Astrocyte (in vitro differentiated cells and primary cell): ENCODE measurements at regions not wholly inside any gene's neighbourhood (a gene's known extent, or its start where the extent isn't known, plus 50 kb on each side); places are given as distances from the start of the nearest gene placed in this dataset.

Experiments used
- DNase-seq: peaks from one replicate; pipeline ENCODE4 v3.0.0-alpha.2; 2010; ENCODE audit warnings: low read depth
- FAIRE-seq: peaks from 2 replicates; lab custom pipeline; 2011; peaks lifted over from hg19 to GRCh38; lab: Jason Lieb, UNC
- H2AFZ ChIP-seq: 2 replicates; pipeline ENCODE4 v1.6.0; 2012; ENCODE audit warnings: low read depth, low read length, inconsistent platforms
- H3K27ac ChIP-seq: 2 replicates; pipeline ENCODE4 v1.5.1; 2011; ENCODE audit warnings: low read depth, low read length, inconsistent platforms
- H3K27me3 ChIP-seq: 2 replicates; pipeline ENCODE4 v1.6.0; 2011; ENCODE audit warnings: low read length, inconsistent platforms; ENCODE audit not compliant: insufficient read depth
- H3K36me3 ChIP-seq: 2 replicates; pipeline ENCODE4 v1.5.1; 2011; ENCODE audit warnings: low read length, inconsistent platforms; ENCODE audit not compliant: insufficient read depth
- H3K4me1 ChIP-seq: 2 replicates; pipeline ENCODE4 v1.5.1; 2011; ENCODE audit warnings: low read length, inconsistent platforms; ENCODE audit not compliant: insufficient read depth
- H3K4me2 ChIP-seq: 2 replicates; pipeline ENCODE4 v1.6.0; 2012; ENCODE audit warnings: low read length, inconsistent platforms
- H3K4me3 ChIP-seq: 2 replicates; pipeline ENCODE4 v1.5.1; 2011; ENCODE audit warnings: low read depth, mild to moderate bottlenecking, low read length, inconsistent platforms; ENCODE audit not compliant: insufficient read depth
- H3K79me2 ChIP-seq: 2 replicates; pipeline ENCODE4 v1.6.0; 2012; ENCODE audit warnings: mild to moderate bottlenecking, low read length, inconsistent platforms; ENCODE audit not compliant: insufficient read depth
- H3K9ac ChIP-seq: 2 replicates; pipeline ENCODE4 v1.6.0; 2012; ENCODE audit warnings: mild to moderate bottlenecking, low read length, inconsistent platforms
- H3K9me3 ChIP-seq: 2 replicates; pipeline ENCODE4 v1.5.1; 2012; ENCODE audit warnings: low read depth, mild to moderate bottlenecking, low read length, inconsistent platforms; ENCODE audit not compliant: insufficient read depth
- H4K20me1 ChIP-seq: 2 replicates; pipeline ENCODE4 v1.6.0; 2012; ENCODE audit warnings: low read length, inconsistent platforms; ENCODE audit not compliant: insufficient read depth
- H3K27ac Mint-ChIP-seq: one replicate; pipeline ENCODE4 v1.8.0; 2021; ENCODE audit warnings: mild to moderate bottlenecking, mixed read lengths; ENCODE audit not compliant: unreplicated experiment
- H3K27me3 Mint-ChIP-seq: one replicate; pipeline ENCODE4 v1.8.0; 2021; ENCODE audit warnings: low read depth, mixed read lengths; ENCODE audit not compliant: unreplicated experiment
- H3K36me3 Mint-ChIP-seq: one replicate; pipeline ENCODE4 v1.8.0; 2021; ENCODE audit warnings: low read depth, mixed read lengths; ENCODE audit not compliant: unreplicated experiment
- H3K4me1 Mint-ChIP-seq: one replicate; pipeline ENCODE4 v1.8.0; 2021; ENCODE audit warnings: low read depth, mixed read lengths; ENCODE audit not compliant: unreplicated experiment
- H3K4me3 Mint-ChIP-seq: one replicate; pipeline ENCODE4 v1.8.0; 2021; ENCODE audit warnings: mild to moderate bottlenecking, moderate library complexity, mixed read lengths; ENCODE audit not compliant: unreplicated experiment
- H3K9me3 Mint-ChIP-seq: one replicate; pipeline ENCODE4 v1.8.0; 2021; ENCODE audit warnings: mild to moderate bottlenecking, mixed read lengths; ENCODE audit not compliant: unreplicated experiment
- EZH2 ChIP-seq: IDR thresholded peaks from 2 replicates; pipeline ENCODE4 v1.6.1; 2012; ENCODE audit warnings: mild to moderate bottlenecking, low read length, inconsistent platforms; ENCODE audit not compliant: insufficient read depth
- TF ChIP-seq, protein P1 (sequence below): IDR thresholded peaks from 2 replicates; pipeline ENCODE4 v1.5.1; 2011; ENCODE audit warnings: low read depth, mild to moderate bottlenecking, inconsistent platforms, low read length, moderate library complexity; ENCODE audit not compliant: insufficient read depth

DNA sequence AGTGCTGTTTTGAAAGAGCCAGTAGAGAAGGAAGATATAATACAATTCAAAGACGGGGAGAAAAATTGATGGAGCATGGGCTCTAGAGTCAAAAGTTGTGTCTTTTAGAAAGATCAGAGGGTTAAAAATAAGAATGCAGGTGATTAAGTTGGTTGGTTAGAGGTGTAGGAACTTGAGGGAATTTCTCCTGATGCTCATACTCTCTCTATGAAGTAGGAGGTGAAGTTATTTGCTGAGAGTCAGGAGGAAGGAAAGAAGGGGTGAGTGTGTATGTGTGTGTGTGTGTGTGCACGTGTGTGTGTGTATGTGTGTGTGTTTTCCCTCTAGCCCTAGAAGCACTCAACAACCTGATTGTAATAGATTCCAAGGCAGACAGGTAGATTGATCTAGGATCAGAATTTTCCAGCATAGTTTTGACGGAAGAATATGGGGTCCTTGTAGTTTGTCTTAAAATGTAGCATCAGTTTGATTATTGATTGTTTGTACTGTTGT, 88.3 kb upstream of the MACF1 start:
- H3K4me2 ChIP-seq = peak overlapping the region; percentile 76

DNA sequence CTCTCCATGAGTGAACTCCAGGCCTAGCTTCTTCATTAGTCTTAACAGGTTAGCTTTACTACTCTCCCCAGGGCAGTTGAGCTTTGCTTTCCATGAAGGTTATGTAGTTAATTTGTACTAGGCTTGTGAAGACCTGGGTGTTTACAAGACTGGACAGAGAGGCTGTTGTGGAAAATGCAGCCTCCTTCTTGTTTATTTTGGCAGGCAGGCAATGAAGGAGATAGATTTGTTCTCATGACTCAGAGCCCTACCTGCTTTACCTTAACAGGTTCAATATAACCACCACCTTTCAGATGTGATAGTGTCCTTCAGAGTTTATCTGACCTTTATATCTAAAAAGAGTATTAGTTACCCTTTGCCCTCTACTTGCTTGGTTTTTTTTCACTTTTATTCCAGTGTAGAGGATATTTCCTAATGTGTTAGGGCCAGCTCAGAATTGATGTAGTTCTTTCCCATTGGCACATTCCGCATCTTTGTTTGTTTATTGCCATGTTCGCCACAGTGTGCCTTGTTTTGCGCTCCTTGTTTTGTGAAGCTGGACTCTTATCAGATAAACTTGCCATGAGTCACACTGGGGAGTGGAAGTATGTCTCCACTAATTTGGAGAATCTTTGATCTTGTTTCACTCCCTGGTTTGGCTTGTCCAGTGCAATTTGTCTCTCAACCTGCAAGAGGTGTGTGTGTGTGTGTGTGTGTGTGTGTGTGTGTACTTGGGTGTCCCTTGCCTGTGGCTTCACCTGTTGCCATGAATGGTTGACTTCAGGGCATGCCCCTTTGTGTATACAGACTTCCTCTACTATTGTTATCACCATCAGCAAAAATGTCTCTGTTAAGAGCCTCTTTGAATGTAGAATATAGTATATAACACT, 87.4 kb upstream of the MACF1 start:
- H3K4me2 ChIP-seq = peak overlapping the region; percentile 49
- H4K20me1 ChIP-seq = peaks cover 89% of the 10 kb centered on the region
- no peak overlapping the region for H3K27ac ChIP-seq
- H3K27me3 ChIP-seq = no peaks in the 10 kb centered on the region
- H3K4me1 ChIP-seq = peaks cover 26% of the 10 kb centered on the region
- FAIRE-seq (no peak), DNase-seq (peak; percentile 75)
- H3K9ac ChIP-seq = no peak overlapping the region
- H3K79me2 ChIP-seq = peaks cover 99% of the 10 kb centered on the region
- H3K9me3 ChIP-seq = no peaks in the 10 kb centered on the region
- H3K27me3 Mint-ChIP-seq = no peaks in the 10 kb centered on the region
- no peak overlapping the region for H2AFZ ChIP-seq
- H3K9me3 Mint-ChIP-seq = no peaks in the 10 kb centered on the region
- peak overlapping the region; percentile 14 for H3K27ac Mint-ChIP-seq
- TF ChIP-seq EZH2 = no peak
- TF ChIP-seq, protein P1, sequence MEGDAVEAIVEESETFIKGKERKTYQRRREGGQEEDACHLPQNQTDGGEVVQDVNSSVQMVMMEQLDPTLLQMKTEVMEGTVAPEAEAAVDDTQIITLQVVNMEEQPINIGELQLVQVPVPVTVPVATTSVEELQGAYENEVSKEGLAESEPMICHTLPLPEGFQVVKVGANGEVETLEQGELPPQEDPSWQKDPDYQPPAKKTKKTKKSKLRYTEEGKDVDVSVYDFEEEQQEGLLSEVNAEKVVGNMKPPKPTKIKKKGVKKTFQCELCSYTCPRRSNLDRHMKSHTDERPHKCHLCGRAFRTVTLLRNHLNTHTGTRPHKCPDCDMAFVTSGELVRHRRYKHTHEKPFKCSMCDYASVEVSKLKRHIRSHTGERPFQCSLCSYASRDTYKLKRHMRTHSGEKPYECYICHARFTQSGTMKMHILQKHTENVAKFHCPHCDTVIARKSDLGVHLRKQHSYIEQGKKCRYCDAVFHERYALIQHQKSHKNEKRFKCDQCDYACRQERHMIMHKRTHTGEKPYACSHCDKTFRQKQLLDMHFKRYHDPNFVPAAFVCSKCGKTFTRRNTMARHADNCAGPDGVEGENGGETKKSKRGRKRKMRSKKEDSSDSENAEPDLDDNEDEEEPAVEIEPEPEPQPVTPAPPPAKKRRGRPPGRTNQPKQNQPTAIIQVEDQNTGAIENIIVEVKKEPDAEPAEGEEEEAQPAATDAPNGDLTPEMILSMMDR = no peak
- no peak overlapping the region for H3K4me3 ChIP-seq
- peaks cover 30% of the 10 kb centered on the region for H3K4me1 Mint-ChIP-seq
- no peak overlapping the region for H3K4me3 Mint-ChIP-seq
- H3K36me3 Mint-ChIP-seq = peaks cover 9% of the 10 kb centered on the region
- peaks cover 3% of the 10 kb centered on the region for H3K36me3 ChIP-seq

More for the DNA sequence above, 88.3 kb upstream of the MACF1 start:
- H3K9me3 ChIP-seq = no peaks in the 10 kb centered on the region
- H3K36me3 ChIP-seq = peaks cover 3% of the 10 kb centered on the region
- H3K4me1 ChIP-seq = peaks cover 26% of the 10 kb centered on the region
- peaks cover 86% of the 10 kb centered on the region for H4K20me1 ChIP-seq
- peaks cover 97% of the 10 kb centered on the region for H3K79me2 ChIP-seq
- Mint-ChIP-seq H3K27me3 (no peaks in the 10 kb centered on the region), H3K4me3 (no peak overlapping the region), H3K36me3 (peaks cover 10% of the 10 kb centered on the region), H3K27ac (no peak overlapping the region), H3K9me3 (no peaks in the 10 kb centered on the region), H3K4me1 (peaks cover 34% of the 10 kb centered on the region)
- H2AFZ ChIP-seq = no peak overlapping the region
- no peak overlapping the region for H3K4me3 ChIP-seq
- H3K27ac ChIP-seq = no peak overlapping the region
- TF ChIP-seq EZH2 = no peak
- TF ChIP-seq, protein P1 = no peak
- H3K9ac ChIP-seq = no peak overlapping the region
- FAIRE-seq (no peak), DNase-seq (no peak)
- no peaks in the 10 kb centered on the region for H3K27me3 ChIP-seq
